ENCODE measurements at regions not wholly inside any gene's neighbourhood (a gene's known extent, or its start where the extent isn't known, plus 50 kb on each side); places are given as distances from the start of the nearest gene placed in this dataset.

DNA sequence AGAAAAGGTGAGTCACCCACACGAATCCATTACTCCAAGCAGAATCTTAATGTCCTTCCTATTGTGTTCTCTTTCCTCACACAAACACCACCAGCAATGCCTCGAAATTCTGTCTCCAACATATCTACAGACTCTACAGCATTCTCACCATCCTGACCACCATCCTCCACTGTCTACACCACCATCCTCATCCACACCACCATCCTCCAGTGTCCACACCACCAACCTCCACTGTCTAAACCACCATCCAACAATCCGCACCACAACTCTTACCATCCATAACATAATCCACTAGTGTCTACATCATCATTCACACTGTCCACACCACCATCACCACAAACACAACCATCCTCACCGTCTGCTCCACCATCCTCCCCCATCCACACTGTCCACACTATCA, 121.6 kb upstream of the ALKAL2 start:
- no peak for FAIRE-seq
- Histone ChIP-seq H4K20me1 (ENCODE audit: insufficient read depth, low read length) (no peaks in the 10 kb centered on the region), H3K4me2 (ENCODE audit: low read depth, low read length) (no peak overlapping the region), H3K4me1 (ENCODE audit: insufficient read depth, low read length) (no peaks in the 10 kb centered on the region), H3K27ac (ENCODE audit: extremely low read length, insufficient read depth, low read length) (no peak overlapping the region), H3K27me3 (ENCODE audit: control insufficient read depth in 1 of 2, insufficient read depth in 2 of 2, low read length in 2 of 2) (peaks cover 2 to 31% of the 10 kb centered on the region in 2 experiments; a peak in 3 of 5 replicates), H3K9me3 (ENCODE audit: low read length) (no peaks in the 10 kb centered on the region), H2AFZ (ENCODE audit: low read length) (no peak overlapping the region), H3K36me3 (replicated peaks in 1 of 2; ENCODE audit: control insufficient read depth in 1 of 2, insufficient read depth in 2 of 2, low read length in 2 of 2) (no peaks in the 10 kb centered on the region), H3K9ac (ENCODE audit: insufficient read depth, low read depth, low read length) (no peak overlapping the region), H3K4me3 (replicated peaks in 1 of 3; ENCODE audit: insufficient read depth in 1 of 3, low read depth in 2 of 3, low read length in 3 of 3) (no peak overlapping the region), H3K79me2 (ENCODE audit: insufficient read depth, low read length) (no peaks in the 10 kb centered on the region)
- TF ChIP-seq ZNF746 (CRISPR knock-in tag; IDR thresholded peaks at IDR 0.05) (no peak), NKX3-1 (CRISPR knock-in tag; IDR thresholded peaks at IDR 0.05) (no peak), GATA4 (IDR thresholded peaks at IDR 0.05; ENCODE audit: borderline replicate concordance, low read depth) (no peak), TOPORS (CRISPR knock-in tag; IDR thresholded peaks at IDR 0.05) (no peak)
- ChIA-PET CTCF (ENCODE audit: low intra/inter-chr PET ratio, low total read pairs) (no interaction called here), POLR2A (no interaction called here)
- ATAC-seq = no peak
- no TSS peak for BruUV-seq (replicated peaks)
- no peak for DNase-seq (ENCODE audit: low spot score)
- in situ Hi-C loops (cut with HindIII; ENCODE audit: extremely low pct_ligation_motif_present, low pct_unique_long_range_greater_than_20kb) (no loop called here), intact Hi-C loops (cut with micrococcal nuclease; ENCODE audit: unreplicated experiment) (no loop called here)
- 25% methylated on average over 4 of the region's 4 CpGs for WGBS (ENCODE audit: low lambda C conversion rate)

DNA sequence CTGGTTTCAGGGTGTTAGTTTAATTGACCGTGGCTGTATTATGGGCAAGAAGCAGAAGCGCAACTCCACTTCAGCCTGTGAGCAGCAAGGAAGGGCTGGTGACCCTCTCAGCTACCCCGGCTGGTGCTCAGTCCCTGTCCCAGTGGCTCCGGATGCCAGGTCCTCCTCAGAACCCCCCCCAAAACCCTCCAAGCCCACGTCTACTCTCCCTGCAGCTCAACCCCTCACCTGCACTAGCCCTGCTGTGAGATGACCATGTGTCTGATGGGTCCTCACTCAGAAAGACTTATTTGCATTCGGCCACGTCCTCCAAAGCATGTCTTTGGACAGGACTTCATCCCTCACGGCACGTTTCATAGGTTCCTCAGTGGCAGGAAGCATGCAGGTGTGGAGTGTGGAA, 119.7 kb upstream of the ALKAL2 start:
- BruUV-seq (replicated peaks) = no TSS peak
- Histone ChIP-seq H3K27ac (ENCODE audit: extremely low read length, insufficient read depth, low read length) (no peak overlapping the region), H3K4me3 (replicated peaks in 1 of 3; ENCODE audit: insufficient read depth in 1 of 3, low read depth in 2 of 3, low read length in 3 of 3) (no peak overlapping the region), H3K4me1 (ENCODE audit: insufficient read depth, low read length) (no peaks in the 10 kb centered on the region), H3K9me3 (ENCODE audit: low read length) (no peaks in the 10 kb centered on the region), H3K4me2 (ENCODE audit: low read depth, low read length) (no peak overlapping the region), H3K79me2 (ENCODE audit: insufficient read depth, low read length) (no peaks in the 10 kb centered on the region), H3K9ac (ENCODE audit: insufficient read depth, low read depth, low read length) (no peak overlapping the region), H4K20me1 (ENCODE audit: insufficient read depth, low read length) (no peaks in the 10 kb centered on the region), H3K27me3 (ENCODE audit: control insufficient read depth in 1 of 2, insufficient read depth in 2 of 2, low read length in 2 of 2) (peaks cover 2 to 31% of the 10 kb centered on the region in 2 experiments; a peak in 3 of 5 replicates), H2AFZ (ENCODE audit: low read length) (no peak overlapping the region), H3K36me3 (replicated peaks in 1 of 2; ENCODE audit: control insufficient read depth in 1 of 2, insufficient read depth in 2 of 2, low read length in 2 of 2) (no peaks in the 10 kb centered on the region)
- ChIA-PET CTCF (ENCODE audit: low intra/inter-chr PET ratio, low total read pairs) (no interaction called here), POLR2A (no interaction called here)
- WGBS (ENCODE audit: low lambda C conversion rate) = 21% methylated on average over 8 of the region's 9 CpGs
- FAIRE-seq = no peak
- in situ Hi-C loops (cut with HindIII; ENCODE audit: extremely low pct_ligation_motif_present, low pct_unique_long_range_greater_than_20kb) = no loop called here
- no peak for TF ChIP-seq ZNF761 (CRISPR knock-in tag; conservative IDR thresholded peaks at IDR 0.05)
- no peak for TF ChIP-seq ETV6 (CRISPR knock-in tag; conservative IDR thresholded peaks at IDR 0.05)
- TF ChIP-seq IRF2 (CRISPR knock-in tag; IDR thresholded peaks at IDR 0.05) = no peak
- TF ChIP-seq SUZ12 (IDR thresholded peaks at IDR 0.05; ENCODE audit: low read depth, low read length) = no peak
- no peak for TF ChIP-seq HES4 (CRISPR knock-in tag; IDR thresholded peaks at IDR 0.05; ENCODE audit: borderline replicate concordance)
- TF ChIP-seq ZNF816 (CRISPR knock-in tag; IDR thresholded peaks at IDR 0.05; ENCODE audit: borderline replicate concordance) = no peak
- ATAC-seq = no peak
- no peak for DNase-seq (ENCODE audit: low spot score)
- intact Hi-C loops (cut with micrococcal nuclease; ENCODE audit: unreplicated experiment) = no loop called here

Measured in HepG2 (cell line).